HT1080 (cell line): ENCODE measurements at regions not wholly inside any gene's neighbourhood (a gene's known extent, or its start where the extent isn't known, plus 50 kb on each side); places are given as distances from the start of the nearest gene placed in this dataset.
"Not testable (repeated sequence)": the region's sequence is repeated elsewhere in the genome, so short reads cannot be mapped to it uniquely, and the experiment has no call there.

Experiments
- DNase-seq: peaks from one replicate; pipeline ENCODE4 v3.0.0-alpha.2; 2015; ENCODE audit warnings: low read depth

- DNase-seq, result peak; percentile 25
Observed at GRCh38 chr2:210956101-210956500, 399.7 kb downstream of the CPS1 start.

- peak; percentile 68 for DNase-seq
Observed at GRCh38 chr2:210961249-210961648, 404.9 kb downstream of the CPS1 start.

GRCh38 chr2:210963386-210963785, 407.0 kb downstream of the CPS1 start:
- no peak for DNase-seq

- DNase-seq, result no peak
Observed at GRCh38 chr2:210964141-210964764, 407.9 kb downstream of the CPS1 start.

- DNase-seq, result peak; percentile 47
Observed at GRCh38 chr2:210965472-210965871, 409.1 kb downstream of the CPS1 start.

GRCh38 chr2:210966330-210966729, 409.9 kb downstream of the CPS1 start:
- DNase-seq, result no peak

- peak; percentile 20 for DNase-seq
Observed at GRCh38 chr2:210971431-210971830, 415.0 kb downstream of the CPS1 start.

- peak; percentile 6 for DNase-seq
Observed at GRCh38 chr2:210986806-210987205, 430.4 kb downstream of the CPS1 start.

- DNase-seq, result no peak
Observed at GRCh38 chr2:210991107-210991506, 434.7 kb downstream of the CPS1 start.

GRCh38 chr2:210994104-210994503, 437.7 kb downstream of the CPS1 start:
- DNase-seq, result no peak

GRCh38 chr2:210997373-210997772, 441.0 kb downstream of the CPS1 start:
- peak; percentile 24 for DNase-seq

- DNase-seq, result no peak
Observed at GRCh38 chr2:210998334-210998733, 441.9 kb downstream of the CPS1 start.

GRCh38 chr2:211014376-211014775, 458.0 kb downstream of the CPS1 start:
- DNase-seq, result peak; percentile 8

- no peak for DNase-seq
Observed at GRCh38 chr2:211014906-211015305, 458.5 kb downstream of the CPS1 start.

GRCh38 chr2:211025089-211025488, 468.7 kb downstream of the CPS1 start:
- not testable (repeated sequence) for DNase-seq

GRCh38 chr2:211026109-211026508, 469.7 kb downstream of the CPS1 start:
- no peak for DNase-seq

- DNase-seq, result no peak
Observed at GRCh38 chr2:211027976-211028375, 471.6 kb downstream of the CPS1 start.

GRCh38 chr2:211033765-211034164, 477.4 kb downstream of the CPS1 start:
- peak; percentile 4 for DNase-seq

- DNase-seq, result peak; percentile 55
Observed at GRCh38 chr2:211035548-211036185, 479.3 kb downstream of the CPS1 start.

GRCh38 chr2:211045025-211045424, 488.6 kb downstream of the CPS1 start:
- no peak for DNase-seq

- DNase-seq, result no peak
Observed at GRCh38 chr2:211049321-211050018, 493.1 kb downstream of the CPS1 start.

- DNase-seq, result no peak
Observed at GRCh38 chr2:211055438-211055837, 499.0 kb downstream of the CPS1 start.
